ENCODE measurements at regions not wholly inside any gene's neighbourhood (a gene's known extent, or its start where the extent isn't known, plus 50 kb on each side); places are given as distances from the start of the nearest gene placed in this dataset.

- no peak for TF ChIP-seq CTCF (IDR thresholded peaks at IDR 0.05)
- no peak for TF ChIP-seq POLR2A (IDR thresholded peaks at IDR 0.05)
These were observed 134.1 kb downstream of the SOX9 start for GRCh38 chr17:72254808-72255449.

Data from heart left ventricle (tissue), 13 donors.